Activated CD8-positive, alpha-beta T cell treated with anti-CD3 and anti-CD28 coated beads for 36 hours (primary cell): ENCODE measurements at regions not wholly inside any gene's neighbourhood (a gene's known extent, or its start where the extent isn't known, plus 50 kb on each side); places are given as distances from the start of the nearest gene placed in this dataset.

Source experiments
- ATAC-seq: fragments of 200-7000 bp; cut with Tn5 transposase; one replicate; pipeline ENCODE4 v1.10.0; 2021; ENCODE audit warnings: mild to moderate bottlenecking, moderate library complexity
- CTCF ChIA-PET: fragments of 350-600 bp; sonication (Branson Sonifier 250); formaldehyde crosslinking; loops from one replicate; lab custom pipeline; 2021; ENCODE audit warnings: antibody characterized with exemption; lab: Charles Lee
- POLR2A ChIA-PET: fragments of 350-600 bp; sonication (Branson Sonifier 250); formaldehyde crosslinking; loops from one replicate; lab custom pipeline; 2021; ENCODE audit warnings: antibody characterized with exemption; lab: Charles Lee
- DNase-seq: peaks from one replicate; pipeline ENCODE4 v3.0.0-alpha.2; 2020
- H3K27ac Mint-ChIP-seq: one replicate; pipeline ENCODE4 v1.8.0; 2021; ENCODE audit warnings: mild to moderate bottlenecking, mixed read lengths
- H3K27me3 Mint-ChIP-seq: one replicate; pipeline ENCODE4 v1.8.0; 2021; ENCODE audit warnings: mixed read lengths
- H3K36me3 Mint-ChIP-seq: one replicate; pipeline ENCODE4 v1.8.0; 2021; ENCODE audit warnings: low read depth, mixed read lengths
- H3K4me1 Mint-ChIP-seq: one replicate; pipeline ENCODE4 v1.8.0; 2021; ENCODE audit warnings: low read depth, mixed read lengths
- H3K4me3 Mint-ChIP-seq: one replicate; pipeline ENCODE4 v1.8.0; 2021; ENCODE audit warnings: mild to moderate bottlenecking, moderate library complexity, mixed read lengths
- H3K9me3 Mint-ChIP-seq: one replicate; pipeline ENCODE4 v1.8.0; 2021; ENCODE audit warnings: mixed read lengths
- intact Hi-C: fragments of 100-400 bp; cut with micrococcal nuclease; formaldehyde crosslinking; loops from one replicate; pipeline ENCODE4 v1.10.0; 2022
- TF ChIP-seq, protein P1 (sequence below): fragments of 200-600 bp; IDR thresholded peaks from one replicate; pipeline ENCODE4 v1.8.0; 2022; ENCODE audit warnings: antibody characterized with exemption, mild to moderate bottlenecking

- Mint-ChIP-seq H3K27me3 (no peaks in the 10 kb centered on the region), H3K27ac (no peak overlapping the region), H3K36me3 (no peaks in the 10 kb centered on the region), H3K4me3 (no peak overlapping the region), H3K9me3 (peaks cover 4% of the 10 kb centered on the region), H3K4me1 (no peaks in the 10 kb centered on the region)
- TF ChIP-seq, protein P1, sequence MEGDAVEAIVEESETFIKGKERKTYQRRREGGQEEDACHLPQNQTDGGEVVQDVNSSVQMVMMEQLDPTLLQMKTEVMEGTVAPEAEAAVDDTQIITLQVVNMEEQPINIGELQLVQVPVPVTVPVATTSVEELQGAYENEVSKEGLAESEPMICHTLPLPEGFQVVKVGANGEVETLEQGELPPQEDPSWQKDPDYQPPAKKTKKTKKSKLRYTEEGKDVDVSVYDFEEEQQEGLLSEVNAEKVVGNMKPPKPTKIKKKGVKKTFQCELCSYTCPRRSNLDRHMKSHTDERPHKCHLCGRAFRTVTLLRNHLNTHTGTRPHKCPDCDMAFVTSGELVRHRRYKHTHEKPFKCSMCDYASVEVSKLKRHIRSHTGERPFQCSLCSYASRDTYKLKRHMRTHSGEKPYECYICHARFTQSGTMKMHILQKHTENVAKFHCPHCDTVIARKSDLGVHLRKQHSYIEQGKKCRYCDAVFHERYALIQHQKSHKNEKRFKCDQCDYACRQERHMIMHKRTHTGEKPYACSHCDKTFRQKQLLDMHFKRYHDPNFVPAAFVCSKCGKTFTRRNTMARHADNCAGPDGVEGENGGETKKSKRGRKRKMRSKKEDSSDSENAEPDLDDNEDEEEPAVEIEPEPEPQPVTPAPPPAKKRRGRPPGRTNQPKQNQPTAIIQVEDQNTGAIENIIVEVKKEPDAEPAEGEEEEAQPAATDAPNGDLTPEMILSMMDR = no peak
- intact Hi-C loops = no loop called here
- no peak for DNase-seq
- ChIA-PET POLR2A (no interaction called here), CTCF (no interaction called here)
- ATAC-seq = no peak
Observed at GRCh38 chr4:60926624-60927023, 273.5 kb upstream of the ADGRL3 start.

DNA sequence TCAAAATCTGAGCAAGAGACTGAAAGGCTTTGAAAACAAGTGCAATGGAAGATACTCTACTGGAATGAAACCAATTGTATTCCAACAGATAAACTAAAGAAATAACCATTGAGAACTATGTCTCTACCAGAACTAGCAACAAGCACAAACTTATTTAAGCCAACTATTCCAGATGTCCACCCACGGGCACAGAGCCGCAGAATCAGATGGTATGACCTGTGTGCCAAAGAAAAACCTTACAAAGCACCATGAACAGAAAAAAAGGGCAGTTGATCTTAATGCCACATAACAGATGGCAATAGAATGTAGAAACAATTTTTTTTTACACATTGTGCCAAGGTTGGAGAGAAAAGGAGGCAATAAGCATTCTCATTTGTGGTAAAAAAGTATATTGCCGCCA is 269.3 kb upstream of the ADGRL3 start:
- no peak overlapping the region for H3K27ac Mint-ChIP-seq
- TF ChIP-seq, protein P1 = no peak
- intact Hi-C loops = no loop called here
- H3K27me3 Mint-ChIP-seq = no peaks in the 10 kb centered on the region
- H3K4me1 Mint-ChIP-seq = no peaks in the 10 kb centered on the region
- DNase-seq (no peak), ATAC-seq (no peak)
- ChIA-PET POLR2A (no interaction called here), CTCF (no interaction called here)
- peaks cover 8% of the 10 kb centered on the region for H3K9me3 Mint-ChIP-seq
- no peak overlapping the region for H3K4me3 Mint-ChIP-seq
- H3K36me3 Mint-ChIP-seq = no peaks in the 10 kb centered on the region

DNA sequence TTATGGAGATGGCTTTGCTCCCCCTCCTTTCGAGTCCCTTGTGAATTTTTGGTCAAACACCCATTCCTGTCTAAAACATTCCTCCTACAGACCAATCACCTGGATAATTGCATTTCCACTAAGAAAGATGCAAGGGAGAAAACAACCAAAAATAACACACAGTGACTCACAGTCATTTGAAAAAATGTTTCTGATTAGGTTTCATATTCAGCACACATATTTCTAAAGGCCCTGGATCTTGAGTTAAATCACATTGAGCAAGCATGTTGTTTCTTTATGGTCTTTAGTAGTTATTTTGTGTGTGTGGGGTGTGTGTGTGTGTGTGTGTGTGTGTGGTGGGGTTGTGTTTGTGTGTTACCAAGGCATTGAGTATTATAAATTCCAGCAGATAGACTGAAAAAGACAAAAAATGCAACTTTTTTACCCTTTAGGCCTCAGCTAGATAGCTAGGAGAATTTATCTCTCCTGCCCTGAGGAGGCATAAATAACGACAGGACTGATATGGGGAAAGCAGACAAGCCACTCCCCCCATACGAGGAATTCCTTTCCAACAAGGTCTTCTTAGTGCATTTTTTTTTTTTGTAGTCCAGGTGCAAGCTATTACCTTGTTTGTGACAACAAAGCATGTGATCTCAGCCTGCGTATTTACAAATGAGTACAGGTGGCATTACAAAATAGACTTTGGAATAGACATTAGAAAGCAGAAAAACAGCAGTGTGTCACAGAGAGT is 265.4 kb upstream of the ADGRL3 start:
- peaks cover 5% of the 10 kb centered on the region for H3K9me3 Mint-ChIP-seq
- TF ChIP-seq, protein P1 = no peak
- no peak overlapping the region for H3K27ac Mint-ChIP-seq
- no peaks in the 10 kb centered on the region for H3K4me1 Mint-ChIP-seq
- ChIA-PET POLR2A (no interaction called here), CTCF (no interaction called here)
- ATAC-seq = no peak
- DNase-seq = no peak
- no peaks in the 10 kb centered on the region for H3K36me3 Mint-ChIP-seq
- H3K27me3 Mint-ChIP-seq = no peaks in the 10 kb centered on the region
- intact Hi-C loops = no loop called here
- no peak overlapping the region for H3K4me3 Mint-ChIP-seq

DNA sequence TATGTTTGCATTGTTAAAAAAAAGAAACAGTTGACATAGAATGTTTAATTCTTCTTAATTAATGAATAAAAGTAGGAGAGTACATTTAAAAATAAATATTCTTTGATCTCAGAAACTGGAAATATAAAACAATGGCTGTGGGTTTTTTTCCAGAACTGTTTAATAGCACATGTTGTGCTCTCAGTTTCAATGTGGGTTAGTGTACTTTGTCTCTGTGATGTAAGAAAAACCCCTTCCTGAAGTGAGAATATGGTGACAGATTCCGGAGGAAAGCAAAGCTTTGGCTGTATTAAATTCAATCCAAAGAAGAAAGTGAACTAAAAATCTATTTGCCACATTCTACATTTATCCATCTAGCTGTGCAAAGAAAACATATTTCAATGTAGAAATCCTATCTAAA is 261.9 kb upstream of the ADGRL3 start:
- H3K27ac Mint-ChIP-seq = no peak overlapping the region
- H3K9me3 Mint-ChIP-seq = peaks cover 5% of the 10 kb centered on the region
- H3K4me3 Mint-ChIP-seq = no peak overlapping the region
- POLR2A ChIA-PET = no interaction called here
- intact Hi-C loops = no loop called here
- no peaks in the 10 kb centered on the region for H3K36me3 Mint-ChIP-seq
- DNase-seq (no peak), ATAC-seq (no peak)
- H3K27me3 Mint-ChIP-seq = no peaks in the 10 kb centered on the region
- CTCF ChIA-PET = no interaction called here
- H3K4me1 Mint-ChIP-seq = no peaks in the 10 kb centered on the region
- TF ChIP-seq, protein P1 = no peak

DNA sequence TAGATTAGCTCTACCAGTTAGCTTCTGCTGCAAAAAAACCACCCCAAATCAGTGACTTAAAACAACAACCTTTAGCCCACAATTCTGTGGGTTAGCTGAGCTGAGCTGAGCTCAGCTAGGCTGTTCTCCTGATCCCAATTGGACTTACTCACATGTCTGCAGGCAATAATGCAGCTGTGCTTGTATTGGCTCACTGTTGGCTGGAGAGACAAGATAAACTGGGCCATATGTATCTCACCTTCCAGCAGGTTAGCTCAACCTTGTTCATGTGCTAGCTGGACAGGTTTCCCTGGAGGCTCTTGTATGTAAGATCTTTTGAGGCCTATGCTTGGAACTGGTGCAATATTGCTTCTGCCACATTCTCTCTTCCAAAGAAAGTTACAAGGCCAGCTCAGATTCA is 261.5 kb upstream of the ADGRL3 start:
- Mint-ChIP-seq H3K36me3 (no peaks in the 10 kb centered on the region), H3K4me1 (no peaks in the 10 kb centered on the region), H3K4me3 (no peak overlapping the region), H3K27ac (no peak overlapping the region), H3K27me3 (no peaks in the 10 kb centered on the region), H3K9me3 (peaks cover 5% of the 10 kb centered on the region)
- no peak for ATAC-seq
- ChIA-PET CTCF (no interaction called here), POLR2A (no interaction called here)
- no peak for DNase-seq
- intact Hi-C loops = no loop called here
- TF ChIP-seq, protein P1 = no peak
